Peyer's patch (tissue), 4 donors: ENCODE measurements at regions not wholly inside any gene's neighbourhood (a gene's known extent, or its start where the extent isn't known, plus 50 kb on each side); places are given as distances from the start of the nearest gene placed in this dataset.
"Not testable (repeated sequence)": the region's sequence is repeated elsewhere in the genome, so short reads cannot be mapped to it uniquely, and the experiment has no call there.

Source experiments
- POLR2A ChIP-seq, 2 donors: fragments of 450-650 bp; IDR thresholded peaks; one replicate each; pipeline ENCODE4 v1.5.1; 2017; ENCODE audit warnings: antibody characterized with exemption in 2 of 2, mild to moderate bottlenecking in 2 of 2, moderate library complexity in 2 of 2
- TF ChIP-seq, protein P1 (sequence below), 6 experiments: fragments of 450-650 bp in 4 of 6; fragments of 200-600 bp in 2 of 6; sonication (generic) in 1 of 6; IDR thresholded peaks; one replicate each; pipeline ENCODE4 v1.5.1; 2017 to 2019; ENCODE audit warnings: antibody characterized with exemption in 6 of 6, mild to moderate bottlenecking in 3 of 6, moderate library complexity in 1 of 6

- TF ChIP-seq, protein P1, sequence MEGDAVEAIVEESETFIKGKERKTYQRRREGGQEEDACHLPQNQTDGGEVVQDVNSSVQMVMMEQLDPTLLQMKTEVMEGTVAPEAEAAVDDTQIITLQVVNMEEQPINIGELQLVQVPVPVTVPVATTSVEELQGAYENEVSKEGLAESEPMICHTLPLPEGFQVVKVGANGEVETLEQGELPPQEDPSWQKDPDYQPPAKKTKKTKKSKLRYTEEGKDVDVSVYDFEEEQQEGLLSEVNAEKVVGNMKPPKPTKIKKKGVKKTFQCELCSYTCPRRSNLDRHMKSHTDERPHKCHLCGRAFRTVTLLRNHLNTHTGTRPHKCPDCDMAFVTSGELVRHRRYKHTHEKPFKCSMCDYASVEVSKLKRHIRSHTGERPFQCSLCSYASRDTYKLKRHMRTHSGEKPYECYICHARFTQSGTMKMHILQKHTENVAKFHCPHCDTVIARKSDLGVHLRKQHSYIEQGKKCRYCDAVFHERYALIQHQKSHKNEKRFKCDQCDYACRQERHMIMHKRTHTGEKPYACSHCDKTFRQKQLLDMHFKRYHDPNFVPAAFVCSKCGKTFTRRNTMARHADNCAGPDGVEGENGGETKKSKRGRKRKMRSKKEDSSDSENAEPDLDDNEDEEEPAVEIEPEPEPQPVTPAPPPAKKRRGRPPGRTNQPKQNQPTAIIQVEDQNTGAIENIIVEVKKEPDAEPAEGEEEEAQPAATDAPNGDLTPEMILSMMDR (IDR thresholded peaks at IDR 0.05), result not testable (repeated sequence)
- TF ChIP-seq POLR2A (IDR thresholded peaks at IDR 0.05), result not testable (repeated sequence)
These were observed 83.9 kb upstream of the GOLGA6L6 start for GRCh38 chr15:20625469-20625868.
